GM06990 (cell line): ENCODE measurements at regions not wholly inside any gene's neighbourhood (a gene's known extent, or its start where the extent isn't known, plus 50 kb on each side); places are given as distances from the start of the nearest gene placed in this dataset.

ENCODE experiments used
- DNase-seq: peaks from one replicate; pipeline ENCODE4 v3.0.0-alpha.2; 2011; ENCODE audit not compliant: insufficient read length; ENCODE audit errors: extremely low read depth
- H3K27me3 ChIP-seq: replicated peaks from 2 replicates; pipeline ENCODE4 v1.6.0; 2011; ENCODE audit warnings: low read length; ENCODE audit not compliant: control insufficient read depth, insufficient read depth
- H3K36me3 ChIP-seq: 2 replicates; pipeline ENCODE4 v1.5.1; 2011; ENCODE audit warnings: low read length; ENCODE audit not compliant: control insufficient read depth, insufficient read depth
- H3K4me3 ChIP-seq: replicated peaks from 2 replicates; pipeline ENCODE4 v1.5.1; 2011; ENCODE audit warnings: low read depth, mild to moderate bottlenecking, control low read depth, low read length
- CTCF ChIP-seq: IDR thresholded peaks from 2 replicates; pipeline ENCODE4 v1.5.1; 2011; ENCODE audit warnings: low read length, control low read depth, mild to moderate bottlenecking, inconsistent platforms; ENCODE audit not compliant: insufficient read depth, poor library complexity, severe bottlenecking

GRCh38 chr7:114765331-114766040 lies 156.4 kb upstream of the MDFIC start:
- TF ChIP-seq CTCF, result no peak
- no peak overlapping the region for H3K4me3 ChIP-seq
- DNase-seq, result no peak
- no peaks in the 10 kb centered on the region for H3K27me3 ChIP-seq
- H3K36me3 ChIP-seq, result no peaks in the 10 kb centered on the region

GRCh38 chr7:114766041-114766356 lies 155.9 kb upstream of the MDFIC start:
- Histone ChIP-seq H3K27me3 (no peaks in the 10 kb centered on the region), H3K4me3 (no peak overlapping the region), H3K36me3 (no peaks in the 10 kb centered on the region)
- DNase-seq, result no peak
- TF ChIP-seq CTCF, result no peak

- no peak overlapping the region for H3K4me3 ChIP-seq
- H3K36me3 ChIP-seq, result no peaks in the 10 kb centered on the region
- no peak for TF ChIP-seq CTCF
- no peaks in the 10 kb centered on the region for H3K27me3 ChIP-seq
- DNase-seq, result no peak
Measured at GRCh38 chr7:114777288-114777687, 144.6 kb upstream of the MDFIC start.

GRCh38 chr7:114783508-114783907 lies 138.4 kb upstream of the MDFIC start:
- H3K36me3 ChIP-seq, result no peaks in the 10 kb centered on the region

GRCh38 chr7:114784177-114784576 lies 137.7 kb upstream of the MDFIC start:
- TF ChIP-seq CTCF, result no peak
- no peak for DNase-seq
- Histone ChIP-seq H3K4me3 (no peak overlapping the region), H3K27me3 (no peaks in the 10 kb centered on the region), H3K36me3 (no peaks in the 10 kb centered on the region)

More at GRCh38 chr7:114783508-114783907, 138.4 kb upstream of the MDFIC start:
- no peak for DNase-seq
- no peak for TF ChIP-seq CTCF
- Histone ChIP-seq H3K4me3 (no peak overlapping the region), H3K27me3 (no peaks in the 10 kb centered on the region)

- no peak for DNase-seq
Measured at GRCh38 chr7:114784746-114785145, 137.1 kb upstream of the MDFIC start.

More at GRCh38 chr7:114784746-114785145, 137.1 kb upstream of the MDFIC start:
- Histone ChIP-seq H3K27me3 (no peaks in the 10 kb centered on the region), H3K36me3 (no peaks in the 10 kb centered on the region), H3K4me3 (no peak overlapping the region)
- no peak for TF ChIP-seq CTCF
